ENCODE measurements at regions not wholly inside any gene's neighbourhood (a gene's known extent, or its start where the extent isn't known, plus 50 kb on each side); places are given as distances from the start of the nearest gene placed in this dataset.

GRCh38 chr13:24612726-24613125, 67.5 kb upstream of the ATP12A start:
- no peaks in the 10 kb centered on the region for H3K36me3 Mint-ChIP-seq
- WGBS (ENCODE audit: insufficient coverage) = 98% methylated on average over 9 of the region's 9 CpGs
- Histone ChIP-seq H3K36me3 (ENCODE audit: control insufficient read depth, insufficient read depth, low read length) (no peaks in the 10 kb centered on the region), H3K4me1 (ENCODE audit: control insufficient read depth, insufficient read depth, low read length) (peaks cover 24% of the 10 kb centered on the region), H3K9me3 (ENCODE audit: control insufficient read depth, insufficient read depth, low read length) (no peaks in the 10 kb centered on the region), H3K27ac (ENCODE audit: low read length) (no peak overlapping the region), H3K4me3 (ENCODE audit: low read length) (no peak overlapping the region), H3K27me3 (ENCODE audit: control insufficient read depth, insufficient read depth, low read length) (no peaks in the 10 kb centered on the region)
- peaks cover 21 to 38% of the 10 kb centered on the region in 2 donors for H3K4me1 Mint-ChIP-seq
- DNase-seq (no peak), ATAC-seq (no peak)
- no peaks in the 10 kb centered on the region for H3K9me3 Mint-ChIP-seq
- no peaks in the 10 kb centered on the region for H3K27me3 Mint-ChIP-seq (ENCODE audit: low read depth in 2 of 2)
- no peak for TF ChIP-seq CTCF (IDR thresholded peaks at IDR 0.05)
- intact Hi-C loops (cut with micrococcal nuclease) = no loop called here
- H3K27ac Mint-ChIP-seq = no peak overlapping the region
- H3K4me3 Mint-ChIP-seq = no peak overlapping the region

GRCh38 chr13:24613128-24613527, 67.1 kb upstream of the ATP12A start:
- TF ChIP-seq CTCF (IDR thresholded peaks at IDR 0.05) = no peak
- H3K9me3 ChIP-seq (ENCODE audit: control insufficient read depth, insufficient read depth, low read length) = no peaks in the 10 kb centered on the region
- no peak overlapping the region for H3K27ac ChIP-seq (ENCODE audit: low read length)
- DNase-seq = no peak
- Mint-ChIP-seq H3K4me3 (no peak overlapping the region), H3K27me3 (ENCODE audit: low read depth in 2 of 2) (no peaks in the 10 kb centered on the region), H3K36me3 (no peaks in the 10 kb centered on the region), H3K4me1 (peaks cover 25 to 42% of the 10 kb centered on the region in 2 donors), H3K9me3 (no peaks in the 10 kb centered on the region), H3K27ac (no peak overlapping the region)
- intact Hi-C loops (cut with micrococcal nuclease) = no loop called here
- WGBS (ENCODE audit: insufficient coverage) = 94% methylated on average over 1 of the region's 3 CpGs
- H3K4me1 ChIP-seq (ENCODE audit: control insufficient read depth, insufficient read depth, low read length) = peaks cover 28% of the 10 kb centered on the region
- no peaks in the 10 kb centered on the region for H3K36me3 ChIP-seq (ENCODE audit: control insufficient read depth, insufficient read depth, low read length)
- H3K4me3 ChIP-seq (ENCODE audit: low read length) = no peak overlapping the region
- no peaks in the 10 kb centered on the region for H3K27me3 ChIP-seq (ENCODE audit: control insufficient read depth, insufficient read depth, low read length)
- no peak for ATAC-seq

- intact Hi-C loops (cut with micrococcal nuclease) = no loop called here
- Histone ChIP-seq H3K27ac (ENCODE audit: low read length) (no peak overlapping the region), H3K27me3 (ENCODE audit: control insufficient read depth, insufficient read depth, low read length) (no peaks in the 10 kb centered on the region), H3K9me3 (ENCODE audit: control insufficient read depth, insufficient read depth, low read length) (no peaks in the 10 kb centered on the region), H3K36me3 (ENCODE audit: control insufficient read depth, insufficient read depth, low read length) (no peaks in the 10 kb centered on the region), H3K4me1 (ENCODE audit: control insufficient read depth, insufficient read depth, low read length) (peaks cover 34% of the 10 kb centered on the region), H3K4me3 (ENCODE audit: low read length) (no peak overlapping the region)
- no peak overlapping the region for H3K27ac Mint-ChIP-seq
- TF ChIP-seq CTCF (IDR thresholded peaks at IDR 0.05) = no peak
- H3K9me3 Mint-ChIP-seq = no peaks in the 10 kb centered on the region
- peaks cover 31 to 48% of the 10 kb centered on the region in 2 donors for H3K4me1 Mint-ChIP-seq
- H3K27me3 Mint-ChIP-seq (ENCODE audit: low read depth in 2 of 2) = no peaks in the 10 kb centered on the region
- H3K36me3 Mint-ChIP-seq = no peaks in the 10 kb centered on the region
- ATAC-seq (no peak), DNase-seq (no peak)
- WGBS (ENCODE audit: insufficient coverage) = 93% methylated on average over 11 of the region's 11 CpGs
- H3K4me3 Mint-ChIP-seq = no peak overlapping the region
Measured at GRCh38 chr13:24613755-24614154, 66.5 kb upstream of the ATP12A start.

GRCh38 chr13:24614306-24615080, 65.7 kb upstream of the ATP12A start:
- Mint-ChIP-seq H3K27ac (peak overlapping the region; percentile 47 to 82), H3K27me3 (ENCODE audit: low read depth in 2 of 2) (no peaks in the 10 kb centered on the region), H3K4me3 (no peak overlapping the region), H3K36me3 (no peaks in the 10 kb centered on the region), H3K4me1 (peaks cover 39 to 56% of the 10 kb centered on the region in 2 donors), H3K9me3 (no peaks in the 10 kb centered on the region)
- Histone ChIP-seq H3K4me3 (ENCODE audit: low read length) (no peak overlapping the region), H3K36me3 (ENCODE audit: control insufficient read depth, insufficient read depth, low read length) (no peaks in the 10 kb centered on the region), H3K27ac (ENCODE audit: low read length) (no peak overlapping the region), H3K27me3 (ENCODE audit: control insufficient read depth, insufficient read depth, low read length) (no peaks in the 10 kb centered on the region), H3K9me3 (ENCODE audit: control insufficient read depth, insufficient read depth, low read length) (no peaks in the 10 kb centered on the region), H3K4me1 (ENCODE audit: control insufficient read depth, insufficient read depth, low read length) (peaks cover 41% of the 10 kb centered on the region)
- ATAC-seq = no peak
- DNase-seq = no peak
- intact Hi-C loops (cut with micrococcal nuclease) = loop anchor here (5.0 kb wide), 2 partner anchors 68 to 362 kb away; partner anchors contain the start of gene ATP12A
- no peak for TF ChIP-seq CTCF (IDR thresholded peaks at IDR 0.05)
- 82% methylated on average over 14 of the region's 15 CpGs for WGBS (ENCODE audit: insufficient coverage)

All from natural killer cell (primary cell).